GM23338 (cell line): ENCODE measurements at regions not wholly inside any gene's neighbourhood (a gene's known extent, or its start where the extent isn't known, plus 50 kb on each side); places are given as distances from the start of the nearest gene placed in this dataset.

ENCODE experiments used
- ATAC-seq: fragments of 200-7000 bp; cut with Tn5 transposase; 3 replicates; pipeline ENCODE4 v1.9.1; 2020
- DNase-seq: peaks from one replicate; pipeline ENCODE4 v3.0.0-alpha.2; 2015; ENCODE audit warnings: low spot score
- H2AFZ ChIP-seq: fragments of 200-600 bp; sonication (generic); 2 replicates; pipeline ENCODE4 v1.8.0; 2016; ENCODE audit warnings: antibody characterized with exemption, mild to moderate bottlenecking, moderate library complexity
- H3F3A ChIP-seq: fragments of 200-600 bp; sonication (generic); replicated peaks from 2 replicates; pipeline ENCODE4 v1.8.0; 2017; ENCODE audit warnings: antibody characterized with exemption, mixed run types, low read depth
- H3K27ac ChIP-seq: fragments of 200-600 bp; sonication (generic); 2 replicates; pipeline ENCODE4 v1.6.1; 2016; ENCODE audit warnings: low read depth
- H3K27me3 ChIP-seq: fragments of 200-600 bp; sonication (generic); 2 replicates; pipeline ENCODE4 v1.8.0; 2016; ENCODE audit warnings: mild to moderate bottlenecking, mixed run types, moderate library complexity; ENCODE audit not compliant: insufficient read depth
- H3K36me3 ChIP-seq: fragments of 200-600 bp; sonication (generic); 2 replicates; pipeline ENCODE4 v1.8.0; 2016; ENCODE audit warnings: mild to moderate bottlenecking; ENCODE audit not compliant: insufficient read depth
- H3K4me1 ChIP-seq: fragments of 200-600 bp; sonication (generic); 2 replicates; pipeline ENCODE4 v1.8.0; 2016; ENCODE audit warnings: mild to moderate bottlenecking, moderate library complexity; ENCODE audit not compliant: insufficient read depth
- H3K4me2 ChIP-seq: fragments of 200-600 bp; sonication (generic); 2 replicates; pipeline ENCODE4 v1.7.1; 2017; ENCODE audit warnings: mixed run types
- H3K4me3 ChIP-seq: fragments of 200-600 bp; sonication (generic); 2 replicates; pipeline ENCODE4 v1.6.1; 2016; ENCODE audit warnings: mixed run types
- H3K79me2 ChIP-seq: fragments of 200-600 bp; sonication (generic); replicated peaks from 2 replicates; pipeline ENCODE4 v1.8.0; 2017; ENCODE audit warnings: mild to moderate bottlenecking; ENCODE audit not compliant: insufficient read depth
- H3K9me2 ChIP-seq: fragments of 200-600 bp; sonication (generic); 2 replicates; pipeline ENCODE4 v1.8.0; 2017; ENCODE audit not compliant: insufficient read depth
- H4K20me1 ChIP-seq: fragments of 200-600 bp; sonication (generic); replicated peaks from 2 replicates; pipeline ENCODE4 v1.8.0; 2017; ENCODE audit warnings: mild to moderate bottlenecking; ENCODE audit not compliant: insufficient read depth
- H3K27ac Mint-ChIP-seq: 2 replicates; pipeline ENCODE4 v1.8.0; 2020; ENCODE audit warnings: inconsistent platforms, mild to moderate bottlenecking, moderate library complexity, mixed read lengths
- H3K27me3 Mint-ChIP-seq: 3 replicates; pipeline ENCODE4 v1.8.0; 2022; ENCODE audit warnings: low read depth, mild to moderate bottlenecking, moderate library complexity, mixed read lengths, inconsistent platforms; ENCODE audit not compliant: insufficient read depth, poor library complexity
- H3K36me3 Mint-ChIP-seq: 3 replicates; pipeline ENCODE4 v1.8.0; 2021; ENCODE audit warnings: low read depth, mild to moderate bottlenecking, inconsistent platforms, moderate library complexity, mixed read lengths
- H3K4me1 Mint-ChIP-seq: 3 replicates; pipeline ENCODE4 v1.8.0; 2020; ENCODE audit warnings: mild to moderate bottlenecking, inconsistent platforms, mixed read lengths
- H3K4me3 Mint-ChIP-seq: 3 replicates; pipeline ENCODE4 v1.8.0; 2021; ENCODE audit warnings: moderate library complexity, mild to moderate bottlenecking, inconsistent platforms, mixed read lengths
- H3K9me3 Mint-ChIP-seq: 3 replicates; pipeline ENCODE4 v1.8.0; 2020; ENCODE audit warnings: moderate library complexity, mild to moderate bottlenecking, inconsistent platforms, mixed read lengths
- CREB1 ChIP-seq: fragments of 250-450 bp; sonication (Bioruptor Pico); IDR thresholded peaks from 2 replicates; pipeline ENCODE4 v1.5.0; 2020; ENCODE audit warnings: low read depth, mild to moderate bottlenecking, moderate library complexity
- ETS1 ChIP-seq: IDR thresholded peaks from 2 replicates; pipeline ENCODE4 v1.6.1; 2016; ENCODE audit warnings: antibody characterized with exemption
- EZH2 ChIP-seq: fragments of 200-600 bp; sonication (generic); IDR thresholded peaks from one replicate; pipeline ENCODE4 v1.8.0; 2017; ENCODE audit warnings: antibody characterized with exemption, mild to moderate bottlenecking, low read depth; ENCODE audit not compliant: unreplicated experiment
- EZH2phosphoT487 ChIP-seq: fragments of 200-600 bp; sonication (generic); IDR thresholded peaks from one replicate; pipeline ENCODE4 v1.8.1; 2018; ENCODE audit warnings: antibody characterized with exemption; ENCODE audit not compliant: unreplicated experiment
- NANOG ChIP-seq: IDR thresholded peaks from 2 replicates; pipeline ENCODE4 v1.6.1; 2016; ENCODE audit warnings: antibody characterized with exemption, borderline replicate concordance
- POLR2AphosphoS5 ChIP-seq: IDR thresholded peaks from 2 replicates; pipeline ENCODE4 v1.6.1; 2016; ENCODE audit warnings: antibody characterized with exemption, low read depth
- STAT1 ChIP-seq: IDR thresholded peaks from one replicate; pipeline ENCODE4 v1.6.1; 2016; ENCODE audit warnings: antibody characterized with exemption; ENCODE audit not compliant: unreplicated experiment
- TF ChIP-seq, protein P1 (sequence below), 2 experiments: fragments of 200-600 bp in 1 of 2; sonication (generic) in 1 of 2; conservative IDR thresholded peaks; 2 replicates each; pipeline versions ENCODE4 v1.5.1 to v1.6.1; 2016 to 2017; ENCODE audit warnings: antibody characterized with exemption in 2 of 2, low read depth in 2 of 2, mild to moderate bottlenecking in 2 of 2, moderate library complexity in 1 of 2
- TF ChIP-seq, protein P2 (sequence below): fragments of 250-450 bp; sonication (Bioruptor Pico); IDR thresholded peaks from 2 replicates; pipeline ENCODE4 v1.5.0; 2020; ENCODE audit warnings: mild to moderate bottlenecking, moderate library complexity

- H2AFZ ChIP-seq, result no peak overlapping the region
- 0 out of 2 replicates have a peak, but pooled peaks cover under 1% of the 10 kb centered on the region for H3K9me2 ChIP-seq
- no peaks in the 10 kb centered on the region for H3K4me1 Mint-ChIP-seq
- H4K20me1 ChIP-seq, result no peaks in the 10 kb centered on the region
- H3K27ac ChIP-seq, result no peak overlapping the region
- no peaks in the 10 kb centered on the region for H3F3A ChIP-seq
- no peak overlapping the region for H3K4me3 ChIP-seq
- no peak overlapping the region for H3K4me2 ChIP-seq
- peaks cover 39% of the 10 kb centered on the region; the same call in 2 of the 3 replicates for H3K36me3 Mint-ChIP-seq
- DNase-seq (peak; percentile 45), ATAC-seq (no peak)
- no peaks in the 10 kb centered on the region for H3K27me3 ChIP-seq
- no peak overlapping the region for H3K4me3 Mint-ChIP-seq
- peaks cover 16% of the 10 kb centered on the region for H3K36me3 ChIP-seq
- H3K9me3 Mint-ChIP-seq, result peaks cover 57% of the 10 kb centered on the region
- no peak overlapping the region for H3K27ac Mint-ChIP-seq
- no peaks in the 10 kb centered on the region for H3K79me2 ChIP-seq
- no peak for TF ChIP-seq STAT1
- H3K4me1 ChIP-seq, result no peaks in the 10 kb centered on the region
- no peaks in the 10 kb centered on the region for H3K27me3 Mint-ChIP-seq
Observed at GRCh38 chr9:11269036-11269435, 656.2 kb upstream of the PTPRD start.

GRCh38 chr9:11275158-11275695 lies 662.4 kb upstream of the PTPRD start:
- H2AFZ ChIP-seq, result no peak overlapping the region
- no peak for TF ChIP-seq NANOG
- TF ChIP-seq, protein P1, sequence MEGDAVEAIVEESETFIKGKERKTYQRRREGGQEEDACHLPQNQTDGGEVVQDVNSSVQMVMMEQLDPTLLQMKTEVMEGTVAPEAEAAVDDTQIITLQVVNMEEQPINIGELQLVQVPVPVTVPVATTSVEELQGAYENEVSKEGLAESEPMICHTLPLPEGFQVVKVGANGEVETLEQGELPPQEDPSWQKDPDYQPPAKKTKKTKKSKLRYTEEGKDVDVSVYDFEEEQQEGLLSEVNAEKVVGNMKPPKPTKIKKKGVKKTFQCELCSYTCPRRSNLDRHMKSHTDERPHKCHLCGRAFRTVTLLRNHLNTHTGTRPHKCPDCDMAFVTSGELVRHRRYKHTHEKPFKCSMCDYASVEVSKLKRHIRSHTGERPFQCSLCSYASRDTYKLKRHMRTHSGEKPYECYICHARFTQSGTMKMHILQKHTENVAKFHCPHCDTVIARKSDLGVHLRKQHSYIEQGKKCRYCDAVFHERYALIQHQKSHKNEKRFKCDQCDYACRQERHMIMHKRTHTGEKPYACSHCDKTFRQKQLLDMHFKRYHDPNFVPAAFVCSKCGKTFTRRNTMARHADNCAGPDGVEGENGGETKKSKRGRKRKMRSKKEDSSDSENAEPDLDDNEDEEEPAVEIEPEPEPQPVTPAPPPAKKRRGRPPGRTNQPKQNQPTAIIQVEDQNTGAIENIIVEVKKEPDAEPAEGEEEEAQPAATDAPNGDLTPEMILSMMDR (conservative IDR thresholded peaks at IDR 0.05; ENCODE audit: low read depth in 2 of 2), result no peak
- TF ChIP-seq POLR2AphosphoS5, result no peak
- TF ChIP-seq, protein P2, sequence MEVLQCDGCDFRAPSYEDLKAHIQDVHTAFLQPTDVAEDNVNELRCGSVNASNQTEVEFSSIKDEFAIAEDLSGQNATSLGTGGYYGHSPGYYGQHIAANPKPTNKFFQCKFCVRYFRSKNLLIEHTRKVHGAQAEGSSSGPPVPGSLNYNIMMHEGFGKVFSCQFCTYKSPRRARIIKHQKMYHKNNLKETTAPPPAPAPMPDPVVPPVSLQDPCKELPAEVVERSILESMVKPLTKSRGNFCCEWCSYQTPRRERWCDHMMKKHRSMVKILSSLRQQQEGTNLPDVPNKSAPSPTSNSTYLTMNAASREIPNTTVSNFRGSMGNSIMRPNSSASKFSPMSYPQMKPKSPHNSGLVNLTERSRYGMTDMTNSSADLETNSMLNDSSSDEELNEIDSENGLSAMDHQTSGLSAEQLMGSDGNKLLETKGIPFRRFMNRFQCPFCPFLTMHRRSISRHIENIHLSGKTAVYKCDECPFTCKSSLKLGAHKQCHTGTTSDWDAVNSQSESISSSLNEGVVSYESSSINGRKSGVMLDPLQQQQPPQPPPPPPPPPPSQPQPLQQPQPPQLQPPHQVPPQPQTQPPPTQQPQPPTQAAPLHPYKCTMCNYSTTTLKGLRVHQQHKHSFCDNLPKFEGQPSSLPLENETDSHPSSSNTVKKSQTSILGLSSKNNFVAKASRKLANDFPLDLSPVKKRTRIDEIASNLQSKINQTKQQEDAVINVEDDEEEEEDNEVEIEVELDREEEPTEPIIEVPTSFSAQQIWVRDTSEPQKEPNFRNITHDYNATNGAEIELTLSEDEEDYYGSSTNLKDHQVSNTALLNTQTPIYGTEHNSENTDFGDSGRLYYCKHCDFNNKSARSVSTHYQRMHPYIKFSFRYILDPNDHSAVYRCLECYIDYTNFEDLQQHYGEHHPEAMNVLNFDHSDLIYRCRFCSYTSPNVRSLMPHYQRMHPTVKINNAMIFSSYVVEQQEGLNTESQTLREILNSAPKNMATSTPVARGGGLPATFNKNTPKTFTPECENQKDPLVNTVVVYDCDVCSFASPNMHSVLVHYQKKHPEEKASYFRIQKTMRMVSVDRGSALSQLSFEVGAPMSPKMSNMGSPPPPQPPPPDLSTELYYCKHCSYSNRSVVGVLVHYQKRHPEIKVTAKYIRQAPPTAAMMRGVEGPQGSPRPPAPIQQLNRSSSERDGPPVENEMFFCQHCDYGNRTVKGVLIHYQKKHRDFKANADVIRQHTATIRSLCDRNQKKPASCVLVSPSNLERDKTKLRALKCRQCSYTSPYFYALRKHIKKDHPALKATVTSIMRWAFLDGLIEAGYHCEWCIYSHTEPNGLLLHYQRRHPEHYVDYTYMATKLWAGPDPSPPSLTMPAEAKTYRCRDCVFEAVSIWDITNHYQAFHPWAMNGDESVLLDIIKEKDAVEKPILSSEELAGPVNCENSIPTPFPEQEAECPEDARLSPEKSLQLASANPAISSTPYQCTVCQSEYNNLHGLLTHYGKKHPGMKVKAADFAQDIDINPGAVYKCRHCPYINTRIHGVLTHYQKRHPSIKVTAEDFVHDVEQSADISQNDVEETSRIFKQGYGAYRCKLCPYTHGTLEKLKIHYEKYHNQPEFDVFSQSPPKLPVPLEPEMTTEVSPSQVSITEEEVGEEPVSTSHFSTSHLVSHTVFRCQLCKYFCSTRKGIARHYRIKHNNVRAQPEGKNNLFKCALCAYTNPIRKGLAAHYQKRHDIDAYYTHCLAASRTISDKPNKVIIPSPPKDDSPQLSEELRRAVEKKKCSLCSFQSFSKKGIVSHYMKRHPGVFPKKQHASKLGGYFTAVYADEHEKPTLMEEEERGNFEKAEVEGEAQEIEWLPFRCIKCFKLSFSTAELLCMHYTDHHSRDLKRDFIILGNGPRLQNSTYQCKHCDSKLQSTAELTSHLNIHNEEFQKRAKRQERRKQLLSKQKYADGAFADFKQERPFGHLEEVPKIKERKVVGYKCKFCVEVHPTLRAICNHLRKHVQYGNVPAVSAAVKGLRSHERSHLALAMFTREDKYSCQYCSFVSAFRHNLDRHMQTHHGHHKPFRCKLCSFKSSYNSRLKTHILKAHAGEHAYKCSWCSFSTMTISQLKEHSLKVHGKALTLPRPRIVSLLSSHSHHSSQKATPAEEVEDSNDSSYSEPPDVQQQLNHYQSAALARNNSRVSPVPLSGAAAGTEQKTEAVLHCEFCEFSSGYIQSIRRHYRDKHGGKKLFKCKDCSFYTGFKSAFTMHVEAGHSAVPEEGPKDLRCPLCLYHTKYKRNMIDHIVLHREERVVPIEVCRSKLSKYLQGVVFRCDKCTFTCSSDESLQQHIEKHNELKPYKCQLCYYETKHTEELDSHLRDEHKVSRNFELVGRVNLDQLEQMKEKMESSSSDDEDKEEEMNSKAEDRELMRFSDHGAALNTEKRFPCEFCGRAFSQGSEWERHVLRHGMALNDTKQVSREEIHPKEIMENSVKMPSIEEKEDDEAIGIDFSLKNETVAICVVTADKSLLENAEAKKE (CRISPR knock-in tag), result no peak
- no peak for TF ChIP-seq CREB1
- TF ChIP-seq ETS1, result no peak
- TF ChIP-seq EZH2, result no peak
- TF ChIP-seq EZH2phosphoT487, result no peak

More at GRCh38 chr9:11275158-11275695, 662.4 kb upstream of the PTPRD start:
- no peaks in the 10 kb centered on the region for H3K27me3 ChIP-seq
- H3K36me3 ChIP-seq, result peaks cover 8% of the 10 kb centered on the region; the same call in 1 of the 2 replicates
- H3K27ac Mint-ChIP-seq, result no peak overlapping the region
- H3K27me3 Mint-ChIP-seq, result no peaks in the 10 kb centered on the region
- no peak overlapping the region for H3K4me3 ChIP-seq
- peaks cover 5% of the 10 kb centered on the region; the same call in 1 of the 2 replicates for H3K9me2 ChIP-seq
- H3K4me3 Mint-ChIP-seq, result no peak overlapping the region
- peaks cover 38% of the 10 kb centered on the region for H3K9me3 Mint-ChIP-seq
- H3K27ac ChIP-seq, result no peak overlapping the region
- H3K36me3 Mint-ChIP-seq, result peaks cover 27% of the 10 kb centered on the region; the same call in 2 of the 3 replicates
- H3K4me1 ChIP-seq, result no peaks in the 10 kb centered on the region
- DNase-seq (no peak), ATAC-seq (no peak)
- no peaks in the 10 kb centered on the region for H3F3A ChIP-seq
- H3K4me2 ChIP-seq, result no peak overlapping the region
- H3K4me1 Mint-ChIP-seq, result no peaks in the 10 kb centered on the region
- H4K20me1 ChIP-seq, result no peaks in the 10 kb centered on the region
- H3K79me2 ChIP-seq, result no peaks in the 10 kb centered on the region
